Endothelial cell (in vitro differentiated cells): ENCODE measurements at regions not wholly inside any gene's neighbourhood (a gene's known extent, or its start where the extent isn't known, plus 50 kb on each side); places are given as distances from the start of the nearest gene placed in this dataset.

Experiments used
- DNase-seq: peaks from one replicate; pipeline ENCODE4 v3.0.0; 2021; ENCODE audit warnings: low spot score
- H3K27ac Mint-ChIP-seq: one replicate; pipeline ENCODE4 v1.8.0; 2021; ENCODE audit warnings: mixed read lengths, inconsistent platforms; ENCODE audit not compliant: unreplicated experiment
- H3K27me3 Mint-ChIP-seq: one replicate; pipeline ENCODE4 v1.8.0; 2021; ENCODE audit warnings: mild to moderate bottlenecking, moderate library complexity, mixed read lengths, inconsistent platforms; ENCODE audit not compliant: unreplicated experiment
- H3K36me3 Mint-ChIP-seq: one replicate; pipeline ENCODE4 v1.8.0; 2021; ENCODE audit warnings: mild to moderate bottlenecking, low read depth, mixed read lengths, inconsistent platforms; ENCODE audit not compliant: unreplicated experiment
- H3K4me1 Mint-ChIP-seq: one replicate; pipeline ENCODE4 v1.8.0; 2021; ENCODE audit warnings: mild to moderate bottlenecking, mixed read lengths, inconsistent platforms; ENCODE audit not compliant: unreplicated experiment
- H3K4me3 Mint-ChIP-seq: one replicate; pipeline ENCODE4 v1.8.0; 2021; ENCODE audit warnings: mild to moderate bottlenecking, mixed read lengths, inconsistent platforms; ENCODE audit not compliant: unreplicated experiment
- H3K9me3 Mint-ChIP-seq: one replicate; pipeline ENCODE4 v1.8.0; 2021; ENCODE audit warnings: mixed read lengths, inconsistent platforms; ENCODE audit not compliant: unreplicated experiment
- CTCF ChIP-seq: fragments of 200-600 bp; sonication (generic); IDR thresholded peaks from one replicate; pipeline ENCODE4 v1.5.0; 2021; ENCODE audit warnings: antibody characterized with exemption; ENCODE audit not compliant: unreplicated experiment

DNA sequence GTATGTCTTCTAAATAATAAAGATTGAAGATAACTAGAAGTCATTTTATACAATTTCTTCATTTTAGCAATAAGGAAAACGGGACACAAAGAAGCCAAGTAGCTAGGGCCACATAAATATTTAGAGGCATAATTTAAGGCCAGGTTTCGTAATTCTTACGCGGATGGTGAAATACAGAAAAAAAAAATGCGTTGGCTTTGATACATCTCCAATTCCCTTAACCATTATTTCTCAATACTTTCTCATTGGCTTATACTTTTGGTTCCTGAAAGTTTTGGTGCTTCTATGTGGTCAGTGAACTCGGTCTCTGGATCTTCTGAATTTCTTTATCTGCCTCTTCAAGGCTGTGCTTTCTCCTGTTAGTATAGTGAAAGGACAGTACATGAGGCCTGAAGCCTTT, 888.1 kb downstream of the KCNJ2 start:
- TF ChIP-seq CTCF = no peak
- H3K4me3 Mint-ChIP-seq = no peak overlapping the region
- H3K36me3 Mint-ChIP-seq = no peaks in the 10 kb centered on the region
- H3K27ac Mint-ChIP-seq = no peak overlapping the region
- H3K4me1 Mint-ChIP-seq = no peaks in the 10 kb centered on the region
- H3K9me3 Mint-ChIP-seq = no peaks in the 10 kb centered on the region
- no peaks in the 10 kb centered on the region for H3K27me3 Mint-ChIP-seq
- DNase-seq = no peak

DNA sequence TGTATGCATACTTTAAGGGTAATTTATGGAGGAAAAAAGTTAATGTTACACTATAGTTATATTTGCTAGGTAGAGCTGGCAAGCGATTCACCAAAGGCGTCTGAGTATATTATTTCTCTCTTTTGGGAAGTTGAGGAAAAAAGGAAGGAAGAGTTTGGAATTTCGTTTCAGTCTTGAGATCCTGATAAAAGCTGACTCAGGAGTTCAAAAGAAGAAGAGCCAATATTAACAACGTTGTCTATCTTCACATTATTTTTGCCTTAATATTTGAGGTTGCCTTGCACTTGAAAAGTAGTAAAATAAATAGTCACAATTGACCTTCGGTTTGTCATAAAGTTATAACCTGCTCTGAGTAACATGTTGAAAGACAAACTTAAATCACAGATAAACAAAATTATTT, 888.6 kb downstream of the KCNJ2 start:
- no peak overlapping the region for H3K4me3 Mint-ChIP-seq
- H3K4me1 Mint-ChIP-seq = no peaks in the 10 kb centered on the region
- no peak for DNase-seq
- no peaks in the 10 kb centered on the region for H3K27me3 Mint-ChIP-seq
- H3K36me3 Mint-ChIP-seq = no peaks in the 10 kb centered on the region
- H3K9me3 Mint-ChIP-seq = no peaks in the 10 kb centered on the region
- H3K27ac Mint-ChIP-seq = no peak overlapping the region
- TF ChIP-seq CTCF = no peak

DNA sequence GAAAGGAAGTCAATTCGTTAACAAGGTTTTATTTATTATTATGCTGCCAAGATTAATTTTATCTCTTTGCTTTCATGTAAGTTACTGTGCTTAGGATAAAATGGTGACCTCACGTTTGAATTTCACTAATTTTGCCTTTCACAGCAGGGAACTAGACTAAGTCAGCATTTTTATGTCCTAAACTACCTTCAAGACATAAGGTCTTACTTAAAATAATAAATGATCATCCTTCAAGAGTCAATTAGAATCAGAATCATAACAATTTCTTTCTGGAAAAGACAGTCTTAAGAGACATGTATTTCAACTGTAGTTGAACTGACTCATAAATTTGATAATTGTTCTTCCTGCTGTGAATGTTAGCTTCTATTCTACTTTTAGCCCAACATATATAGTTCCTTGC, 893.8 kb downstream of the KCNJ2 start:
- Mint-ChIP-seq H3K9me3 (no peaks in the 10 kb centered on the region), H3K4me3 (no peak overlapping the region), H3K27me3 (peaks cover 1% of the 10 kb centered on the region), H3K4me1 (no peaks in the 10 kb centered on the region), H3K36me3 (no peaks in the 10 kb centered on the region), H3K27ac (no peak overlapping the region)
- DNase-seq = no peak
- TF ChIP-seq CTCF = no peak

DNA sequence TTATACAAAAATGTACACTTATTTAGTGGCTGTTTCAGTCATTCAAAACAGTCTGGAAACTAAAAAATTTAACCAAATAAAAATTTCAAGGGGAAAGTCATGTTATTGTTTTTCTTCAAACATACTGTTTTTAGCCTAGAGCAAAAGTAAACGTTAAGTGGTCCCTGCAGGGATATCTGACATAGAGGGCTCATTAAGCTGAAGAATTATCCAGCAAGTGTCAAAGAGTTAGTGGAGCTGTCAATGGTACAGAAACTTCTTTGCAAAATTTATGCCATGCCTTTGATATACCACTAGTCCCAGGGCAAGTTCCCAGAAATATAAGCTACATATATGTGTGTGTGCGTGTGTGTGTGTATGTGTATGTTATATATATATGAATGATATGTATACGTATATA, 894.2 kb downstream of the KCNJ2 start:
- no peaks in the 10 kb centered on the region for H3K9me3 Mint-ChIP-seq
- no peak for TF ChIP-seq CTCF
- no peak overlapping the region for H3K27ac Mint-ChIP-seq
- H3K36me3 Mint-ChIP-seq = no peaks in the 10 kb centered on the region
- H3K27me3 Mint-ChIP-seq = peaks cover 1% of the 10 kb centered on the region
- H3K4me3 Mint-ChIP-seq = no peak overlapping the region
- DNase-seq = no peak
- no peaks in the 10 kb centered on the region for H3K4me1 Mint-ChIP-seq

DNA sequence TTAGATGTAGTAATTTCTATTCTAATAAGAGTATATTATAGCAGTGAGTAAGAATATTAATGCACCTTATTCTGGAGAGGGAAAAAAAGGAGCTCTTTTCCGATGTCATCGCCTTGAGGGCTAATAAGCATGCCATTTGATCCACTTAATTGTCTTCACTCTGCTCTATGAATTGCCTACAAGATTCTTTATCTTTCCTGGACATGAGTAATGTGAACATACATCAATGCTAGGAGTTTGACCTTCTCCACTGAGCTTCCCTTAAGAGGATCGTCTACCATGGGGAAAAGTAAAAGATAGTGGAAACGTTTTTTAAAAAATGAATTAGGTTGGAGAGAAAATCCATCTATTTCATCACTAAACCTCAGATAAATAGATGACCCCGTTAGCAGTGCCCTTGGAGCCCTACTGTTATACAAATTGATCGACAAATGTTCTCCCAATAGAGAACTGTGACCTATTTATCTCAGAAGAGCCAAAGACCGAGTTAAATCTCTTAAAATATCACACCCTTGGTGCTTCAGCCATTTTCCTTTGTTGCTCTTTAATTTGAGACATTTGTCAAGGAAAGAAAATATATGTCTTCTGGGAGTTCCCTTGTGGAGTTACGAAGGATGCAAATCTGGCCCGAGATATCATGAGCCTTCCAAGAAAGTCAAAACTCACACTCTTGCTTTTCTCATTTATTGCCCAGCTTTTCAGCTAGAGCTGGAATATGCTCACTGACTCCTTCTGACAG, 898.5 kb downstream of the KCNJ2 start:
- no peak for TF ChIP-seq CTCF
- Mint-ChIP-seq H3K4me1 (no peaks in the 10 kb centered on the region), H3K4me3 (no peak overlapping the region), H3K27ac (no peak overlapping the region), H3K36me3 (no peaks in the 10 kb centered on the region), H3K9me3 (no peaks in the 10 kb centered on the region), H3K27me3 (peaks cover 1% of the 10 kb centered on the region)
- no peak for DNase-seq
